ENCODE measurements at regions not wholly inside any gene's neighbourhood (a gene's known extent, or its start where the extent isn't known, plus 50 kb on each side); places are given as distances from the start of the nearest gene placed in this dataset.

DNA sequence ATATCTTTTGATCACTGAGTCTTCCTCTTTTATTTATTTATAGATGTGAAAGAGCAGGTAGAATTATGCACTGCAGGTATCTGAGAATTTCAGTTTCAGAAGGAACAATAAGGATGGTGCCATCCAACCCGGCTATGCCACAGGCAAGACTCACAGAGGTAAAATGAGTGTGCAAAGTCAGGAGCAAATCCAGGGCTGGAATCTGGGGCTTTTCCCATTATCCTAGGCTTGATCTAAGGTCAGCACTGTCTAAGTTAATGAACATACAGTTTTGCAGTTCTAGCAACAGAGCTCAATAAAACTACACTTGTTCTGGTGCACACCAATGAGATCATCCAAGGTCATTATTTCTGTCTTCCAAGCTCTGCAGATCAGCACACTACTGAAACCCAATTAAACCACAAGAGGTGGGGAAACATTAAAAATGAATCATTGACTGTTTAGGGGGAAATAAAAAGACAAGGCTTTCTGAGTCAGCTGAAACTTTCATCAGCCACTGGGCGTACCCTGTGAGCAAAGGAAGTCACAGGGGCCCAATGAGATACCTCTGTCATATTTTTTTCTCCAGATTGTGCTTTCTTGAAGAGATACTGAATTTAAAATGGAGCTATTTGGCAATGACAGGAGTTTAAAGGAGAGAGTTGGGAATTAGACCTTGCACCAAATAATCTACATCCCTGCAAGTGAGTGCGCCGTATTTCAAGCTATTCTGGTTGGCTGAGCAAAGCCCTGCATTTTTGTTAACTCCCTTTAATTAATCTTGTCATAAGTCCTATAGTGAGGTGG is 662.2 kb upstream of the ZNF608 start:
- peak in 3 of 4 donors; percentile 24 to 69 (median 67) for ATAC-seq
- Histone ChIP-seq H3K4me3 (no peak overlapping the region), H3K36me3 (no peaks in the 10 kb centered on the region), H3K4me1 (peaks cover 4 to 45% (median 26%) of the 10 kb centered on the region in 12 donors), H3K9me3 (peaks cover 0 to 11% (median 0%) of the 10 kb centered on the region in 12 donors), H3K27me3 (no peaks in the 10 kb centered on the region), H3K27ac (peak overlapping the region in 1 of 12 donors; percentile 62)
- intact Hi-C loops (cut with DNase I), result no loop called here
- DNase-seq, result no peak
- no peak for TF ChIP-seq POLR2A (IDR thresholded peaks at IDR 0.05)
- TF ChIP-seq, protein P1, sequence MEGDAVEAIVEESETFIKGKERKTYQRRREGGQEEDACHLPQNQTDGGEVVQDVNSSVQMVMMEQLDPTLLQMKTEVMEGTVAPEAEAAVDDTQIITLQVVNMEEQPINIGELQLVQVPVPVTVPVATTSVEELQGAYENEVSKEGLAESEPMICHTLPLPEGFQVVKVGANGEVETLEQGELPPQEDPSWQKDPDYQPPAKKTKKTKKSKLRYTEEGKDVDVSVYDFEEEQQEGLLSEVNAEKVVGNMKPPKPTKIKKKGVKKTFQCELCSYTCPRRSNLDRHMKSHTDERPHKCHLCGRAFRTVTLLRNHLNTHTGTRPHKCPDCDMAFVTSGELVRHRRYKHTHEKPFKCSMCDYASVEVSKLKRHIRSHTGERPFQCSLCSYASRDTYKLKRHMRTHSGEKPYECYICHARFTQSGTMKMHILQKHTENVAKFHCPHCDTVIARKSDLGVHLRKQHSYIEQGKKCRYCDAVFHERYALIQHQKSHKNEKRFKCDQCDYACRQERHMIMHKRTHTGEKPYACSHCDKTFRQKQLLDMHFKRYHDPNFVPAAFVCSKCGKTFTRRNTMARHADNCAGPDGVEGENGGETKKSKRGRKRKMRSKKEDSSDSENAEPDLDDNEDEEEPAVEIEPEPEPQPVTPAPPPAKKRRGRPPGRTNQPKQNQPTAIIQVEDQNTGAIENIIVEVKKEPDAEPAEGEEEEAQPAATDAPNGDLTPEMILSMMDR (IDR thresholded peaks at IDR 0.05), result no peak
- 79 to 90% (median 82%) methylated on average over 4 of the region's 4 CpGs for whole genome bisulfite sequencing, 4 donors

DNA sequence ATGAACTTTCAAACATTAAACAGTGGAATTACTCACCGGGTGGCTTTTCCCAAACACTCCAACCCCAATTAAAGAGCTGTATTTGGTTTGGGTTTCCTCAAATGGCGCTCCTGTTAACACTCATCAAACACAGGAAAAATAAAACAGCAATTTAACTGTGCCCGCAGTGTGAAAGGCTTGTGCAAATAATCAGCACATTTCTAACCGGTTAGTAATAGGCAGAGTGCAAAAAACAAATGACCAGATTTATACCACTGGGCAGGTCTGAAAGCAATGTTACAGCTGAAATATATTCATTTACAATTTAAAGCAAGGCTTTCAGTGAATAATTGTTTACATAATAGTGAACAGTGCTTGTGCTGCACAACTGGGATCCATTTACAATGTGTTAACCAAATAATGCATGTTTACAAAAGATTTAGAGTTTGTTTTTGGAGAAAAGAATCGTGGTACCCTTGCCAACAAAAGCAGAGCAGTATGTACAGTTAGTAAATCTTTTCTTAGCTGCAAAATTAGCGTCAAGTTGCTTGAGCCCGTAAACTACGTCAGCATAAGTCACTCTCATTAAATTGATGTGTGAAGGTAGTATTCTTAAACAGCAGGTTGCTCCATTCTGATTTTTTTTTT is 662.9 kb upstream of the ZNF608 start:
- DNase-seq, result no peak
- H3K4me1 ChIP-seq, result peaks cover 4 to 45% (median 26%) of the 10 kb centered on the region in 12 donors
- H3K27ac ChIP-seq, result peak overlapping the region in 2 of 12 donors; percentile 12 to 62

DNA sequence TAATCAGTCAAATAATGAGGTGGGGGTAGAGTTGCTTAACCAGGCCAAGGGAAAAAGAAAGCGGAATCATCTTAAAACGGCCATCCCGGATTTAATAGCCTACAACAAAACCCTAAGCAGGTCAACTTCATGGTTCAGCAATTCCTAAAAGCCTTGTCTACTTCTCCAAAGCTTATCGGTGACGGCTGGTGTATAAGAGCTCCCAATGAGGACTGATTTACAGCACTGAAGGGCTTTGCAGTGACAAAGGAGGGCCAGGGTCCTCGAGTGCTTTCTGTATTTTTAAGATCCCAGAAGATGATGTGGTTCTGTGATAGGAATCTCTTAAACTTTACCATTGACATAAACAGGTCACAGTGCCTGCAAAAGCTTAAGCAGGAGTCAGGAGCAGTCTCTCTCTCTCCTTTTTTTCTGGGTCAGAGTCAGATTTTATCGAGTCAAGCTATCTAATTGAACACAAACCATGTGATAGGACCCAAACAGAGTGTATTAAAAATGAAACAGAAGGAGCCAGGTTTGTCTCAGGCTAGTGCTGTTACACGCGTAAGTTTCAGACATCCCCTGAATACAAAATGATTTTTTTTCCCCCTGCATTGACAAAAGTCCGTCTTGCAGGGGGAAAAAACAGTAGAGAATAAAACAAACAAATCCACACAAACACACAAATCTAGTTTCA is 663.6 kb upstream of the ZNF608 start:
- ATAC-seq (no peak), DNase-seq (no peak)
- Histone ChIP-seq H3K36me3 (no peaks in the 10 kb centered on the region), H3K4me1 (peaks cover 4 to 45% (median 26%) of the 10 kb centered on the region in 12 donors), H3K4me3 (no peak overlapping the region), H3K27ac (peak overlapping the region in 5 of 12 donors; percentile 43 to 66 (median 59)), H3K27me3 (no peaks in the 10 kb centered on the region), H3K9me3 (peaks cover 0 to 11% (median 0%) of the 10 kb centered on the region in 12 donors)
- intact Hi-C loops (cut with DNase I), result no loop called here
- WGBS, 4 donors, result 66 to 74% (median 67%) methylated on average over 10 of the region's 10 CpGs
- TF ChIP-seq, protein P1 (IDR thresholded peaks at IDR 0.05), result no peak
- TF ChIP-seq POLR2A (IDR thresholded peaks at IDR 0.05), result no peak

More for the DNA sequence above, 662.9 kb upstream of the ZNF608 start:
- 83 to 87% (median 85%) methylated on average over 8 of the region's 8 CpGs for WGBS, 4 donors
- H3K9me3 ChIP-seq, result peaks cover 0 to 11% (median 0%) of the 10 kb centered on the region in 12 donors
- no peaks in the 10 kb centered on the region for H3K27me3 ChIP-seq
- TF ChIP-seq, protein P1 (IDR thresholded peaks at IDR 0.05), result no peak
- TF ChIP-seq POLR2A (IDR thresholded peaks at IDR 0.05), result no peak
- intact Hi-C loops (cut with DNase I), result no loop called here
- no peak for ATAC-seq
- no peak overlapping the region for H3K4me3 ChIP-seq
- H3K36me3 ChIP-seq, result no peaks in the 10 kb centered on the region
